ENCODE measurements at regions not wholly inside any gene's neighbourhood (a gene's known extent, or its start where the extent isn't known, plus 50 kb on each side); places are given as distances from the start of the nearest gene placed in this dataset.

- H3K27me3 ChIP-seq (ENCODE audit: insufficient read depth, insufficient read length): no peaks in the 10 kb centered on the region
- DNase-seq (ENCODE audit: low read depth, low spot score): no peak
- no peak for TF ChIP-seq YY1 (IDR thresholded peaks at IDR 0.05; ENCODE audit: insufficient read depth, insufficient read length)
- no peak for TF ChIP-seq ZNF274 (IDR thresholded peaks at IDR 0.05; ENCODE audit: low read depth, low read length)
- TF ChIP-seq SUZ12 (IDR thresholded peaks at IDR 0.05; ENCODE audit: extremely low read depth, insufficient read depth, insufficient read length): no peak
- H3K4me1 ChIP-seq (ENCODE audit: insufficient read depth, insufficient read length): no peaks in the 10 kb centered on the region
- no peaks in the 10 kb centered on the region for H3K9me3 ChIP-seq (ENCODE audit: insufficient read depth, low read length)
- H3K9ac ChIP-seq (ENCODE audit: insufficient read length, low read depth): no peak overlapping the region
- no peak overlapping the region for H3K4me3 ChIP-seq (ENCODE audit: insufficient read length, low read depth)
- no peaks in the 10 kb centered on the region for H3K36me3 ChIP-seq (ENCODE audit: insufficient read depth, insufficient read length, low read length)
Observed at GRCh38 chr10:52523696-52524095, 209.6 kb downstream of the DKK1 start.

- DNase-seq (ENCODE audit: low read depth, low spot score): no peak
- TF ChIP-seq YY1 (IDR thresholded peaks at IDR 0.05; ENCODE audit: insufficient read depth, insufficient read length): no peak
- H3K9me3 ChIP-seq (ENCODE audit: insufficient read depth, low read length): no peaks in the 10 kb centered on the region
- no peak overlapping the region for H3K9ac ChIP-seq (ENCODE audit: insufficient read length, low read depth)
- H3K4me3 ChIP-seq (ENCODE audit: insufficient read length, low read depth): no peak overlapping the region
- no peaks in the 10 kb centered on the region for H3K27me3 ChIP-seq (ENCODE audit: insufficient read depth, insufficient read length)
- H3K4me1 ChIP-seq (ENCODE audit: insufficient read depth, insufficient read length): no peaks in the 10 kb centered on the region
- no peaks in the 10 kb centered on the region for H3K36me3 ChIP-seq (ENCODE audit: insufficient read depth, insufficient read length, low read length)
Observed at GRCh38 chr10:52525761-52526160, 211.7 kb downstream of the DKK1 start.

- Histone ChIP-seq H3K9me3 (ENCODE audit: insufficient read depth, low read length) (no peaks in the 10 kb centered on the region), H3K27me3 (ENCODE audit: insufficient read depth, insufficient read length) (no peaks in the 10 kb centered on the region), H3K36me3 (ENCODE audit: insufficient read depth, insufficient read length, low read length) (no peaks in the 10 kb centered on the region), H3K4me1 (ENCODE audit: insufficient read depth, insufficient read length) (no peaks in the 10 kb centered on the region), H3K9ac (ENCODE audit: insufficient read length, low read depth) (no peak overlapping the region), H3K4me3 (ENCODE audit: insufficient read length, low read depth) (no peak overlapping the region)
- no peak for DNase-seq (ENCODE audit: low read depth, low spot score)
- no peak for TF ChIP-seq ZNF274 (IDR thresholded peaks at IDR 0.05; ENCODE audit: low read depth, low read length)
- TF ChIP-seq YY1 (IDR thresholded peaks at IDR 0.05; ENCODE audit: insufficient read depth, insufficient read length): no peak
- TF ChIP-seq SUZ12 (IDR thresholded peaks at IDR 0.05; ENCODE audit: extremely low read depth, insufficient read depth, insufficient read length): no peak
Observed at GRCh38 chr10:52526251-52526823, 212.3 kb downstream of the DKK1 start.

GRCh38 chr10:52532650-52533290 is 218.7 kb downstream of the DKK1 start:
- no peak overlapping the region for H3K9ac ChIP-seq (ENCODE audit: insufficient read length, low read depth)
- H3K4me3 ChIP-seq (ENCODE audit: insufficient read length, low read depth): no peak overlapping the region
- H3K27me3 ChIP-seq (ENCODE audit: insufficient read depth, insufficient read length): no peaks in the 10 kb centered on the region
- H3K4me1 ChIP-seq (ENCODE audit: insufficient read depth, insufficient read length): no peaks in the 10 kb centered on the region
- no peak for DNase-seq (ENCODE audit: low read depth, low spot score)
- no peaks in the 10 kb centered on the region; the same call in 1 of the 2 replicates for H3K9me3 ChIP-seq (ENCODE audit: insufficient read depth, low read length)
- no peaks in the 10 kb centered on the region for H3K36me3 ChIP-seq (ENCODE audit: insufficient read depth, insufficient read length, low read length)
- TF ChIP-seq SUZ12 (IDR thresholded peaks at IDR 0.05; ENCODE audit: extremely low read depth, insufficient read depth, insufficient read length) (no peak), YY1 (IDR thresholded peaks at IDR 0.05; ENCODE audit: insufficient read depth, insufficient read length) (no peak), ZNF274 (IDR thresholded peaks at IDR 0.05; ENCODE audit: low read depth, low read length) (no peak)

- no peak overlapping the region for H3K9ac ChIP-seq (ENCODE audit: insufficient read length, low read depth)
- no peak for TF ChIP-seq YY1 (IDR thresholded peaks at IDR 0.05; ENCODE audit: insufficient read depth, insufficient read length)
- TF ChIP-seq ZNF274 (IDR thresholded peaks at IDR 0.05; ENCODE audit: low read depth, low read length): no peak
- TF ChIP-seq SUZ12 (IDR thresholded peaks at IDR 0.05; ENCODE audit: extremely low read depth, insufficient read depth, insufficient read length): no peak
Observed at GRCh38 chr10:52533986-52534385, 219.9 kb downstream of the DKK1 start.

GRCh38 chr10:52539463-52539862 is 225.4 kb downstream of the DKK1 start:
- H3K9me3 ChIP-seq (ENCODE audit: insufficient read depth, low read length): no peaks in the 10 kb centered on the region
- TF ChIP-seq SUZ12 (IDR thresholded peaks at IDR 0.05; ENCODE audit: extremely low read depth, insufficient read depth, insufficient read length) (no peak), ZNF274 (IDR thresholded peaks at IDR 0.05; ENCODE audit: low read depth, low read length) (no peak), YY1 (IDR thresholded peaks at IDR 0.05; ENCODE audit: insufficient read depth, insufficient read length) (no peak)
- no peak overlapping the region for H3K4me3 ChIP-seq (ENCODE audit: insufficient read length, low read depth)
- DNase-seq (ENCODE audit: low read depth, low spot score): no peak
- no peaks in the 10 kb centered on the region for H3K36me3 ChIP-seq (ENCODE audit: insufficient read depth, insufficient read length, low read length)
- no peak overlapping the region for H3K9ac ChIP-seq (ENCODE audit: insufficient read length, low read depth)
- no peaks in the 10 kb centered on the region for H3K4me1 ChIP-seq (ENCODE audit: insufficient read depth, insufficient read length)
- no peaks in the 10 kb centered on the region for H3K27me3 ChIP-seq (ENCODE audit: insufficient read depth, insufficient read length)

More at GRCh38 chr10:52533986-52534385, 219.9 kb downstream of the DKK1 start:
- no peak overlapping the region for H3K4me3 ChIP-seq (ENCODE audit: insufficient read length, low read depth)
- H3K27me3 ChIP-seq (ENCODE audit: insufficient read depth, insufficient read length): no peaks in the 10 kb centered on the region
- no peaks in the 10 kb centered on the region for H3K4me1 ChIP-seq (ENCODE audit: insufficient read depth, insufficient read length)
- H3K9me3 ChIP-seq (ENCODE audit: insufficient read depth, low read length): no peaks in the 10 kb centered on the region; the same call in 1 of the 2 replicates
- H3K36me3 ChIP-seq (ENCODE audit: insufficient read depth, insufficient read length, low read length): no peaks in the 10 kb centered on the region
- DNase-seq (ENCODE audit: low read depth, low spot score): no peak

GRCh38 chr10:52540479-52540984 is 226.5 kb downstream of the DKK1 start:
- no peaks in the 10 kb centered on the region for H3K9me3 ChIP-seq (ENCODE audit: insufficient read depth, low read length)
- H3K4me1 ChIP-seq (ENCODE audit: insufficient read depth, insufficient read length): no peaks in the 10 kb centered on the region
- no peaks in the 10 kb centered on the region for H3K36me3 ChIP-seq (ENCODE audit: insufficient read depth, insufficient read length, low read length)
- no peak for DNase-seq (ENCODE audit: low read depth, low spot score)
- H3K4me3 ChIP-seq (ENCODE audit: insufficient read length, low read depth): no peak overlapping the region
- TF ChIP-seq YY1 (IDR thresholded peaks at IDR 0.05; ENCODE audit: insufficient read depth, insufficient read length): no peak
- no peak for TF ChIP-seq ZNF274 (IDR thresholded peaks at IDR 0.05; ENCODE audit: low read depth, low read length)
- no peak for TF ChIP-seq SUZ12 (IDR thresholded peaks at IDR 0.05; ENCODE audit: extremely low read depth, insufficient read depth, insufficient read length)
- no peaks in the 10 kb centered on the region for H3K27me3 ChIP-seq (ENCODE audit: insufficient read depth, insufficient read length)
- no peak overlapping the region for H3K9ac ChIP-seq (ENCODE audit: insufficient read length, low read depth)
